ENCODE measurements at regions not wholly inside any gene's neighbourhood (a gene's known extent, or its start where the extent isn't known, plus 50 kb on each side); places are given as distances from the start of the nearest gene placed in this dataset.
"Not testable (repeated sequence)": the region's sequence is repeated elsewhere in the genome, so short reads cannot be mapped to it uniquely, and the experiment has no call there.

GRCh38 chr16:22572331-22573224 lies 61.9 kb downstream of the NPIPB5 start:
- not testable (repeated sequence) for DNase-seq (ENCODE audit: low read depth); H3K4me3 ChIP-seq (ENCODE audit: low read depth, low read length)

- not testable (repeated sequence) for DNase-seq (ENCODE audit: low read depth); H3K4me3 ChIP-seq (ENCODE audit: low read depth, low read length)
Measured at GRCh38 chr16:22573225-22573530, 62.5 kb downstream of the NPIPB5 start.

- not testable (repeated sequence) for H3K4me3 ChIP-seq (ENCODE audit: low read depth, low read length); DNase-seq (ENCODE audit: low read depth)
Measured at GRCh38 chr16:22576506-22576905, 65.8 kb downstream of the NPIPB5 start.

GRCh38 chr16:22583195-22583594 lies 72.5 kb downstream of the NPIPB5 start:
- H3K4me3 ChIP-seq (ENCODE audit: low read depth, low read length) = not testable (repeated sequence)

GRCh38 chr16:22584459-22584858 lies 73.8 kb downstream of the NPIPB5 start:
- not testable (repeated sequence) for DNase-seq (ENCODE audit: low read depth); H3K4me3 ChIP-seq (ENCODE audit: low read depth, low read length)

More at GRCh38 chr16:22583195-22583594, 72.5 kb downstream of the NPIPB5 start:
- not testable (repeated sequence) for DNase-seq (ENCODE audit: low read depth)

GRCh38 chr16:22584941-22585340 lies 74.2 kb downstream of the NPIPB5 start:
- H3K4me3 ChIP-seq (ENCODE audit: low read depth, low read length); DNase-seq (ENCODE audit: low read depth): not testable (repeated sequence)

GRCh38 chr16:22585431-22585830 lies 74.7 kb downstream of the NPIPB5 start:
- not testable (repeated sequence) for H3K4me3 ChIP-seq (ENCODE audit: low read depth, low read length)
- peak; percentile 21 for DNase-seq (ENCODE audit: low read depth)

GRCh38 chr16:22586732-22587131 lies 76.0 kb downstream of the NPIPB5 start:
- H3K4me3 ChIP-seq (ENCODE audit: low read depth, low read length); DNase-seq (ENCODE audit: low read depth): not testable (repeated sequence)

- not testable (repeated sequence) for H3K4me3 ChIP-seq (ENCODE audit: low read depth, low read length); DNase-seq (ENCODE audit: low read depth)
Measured at GRCh38 chr16:22589757-22590156, 79.1 kb downstream of the NPIPB5 start.

GRCh38 chr16:22596445-22597045 lies 85.9 kb downstream of the NPIPB5 start:
- not testable (repeated sequence) for H3K4me3 ChIP-seq (ENCODE audit: low read depth, low read length); DNase-seq (ENCODE audit: low read depth)

- H3K4me3 ChIP-seq (ENCODE audit: low read depth, low read length); DNase-seq (ENCODE audit: low read depth): not testable (repeated sequence)
Measured at GRCh38 chr16:22603744-22604143, 93.1 kb downstream of the NPIPB5 start.

- H3K4me3 ChIP-seq (ENCODE audit: low read depth, low read length); DNase-seq (ENCODE audit: low read depth): not testable (repeated sequence)
Measured at GRCh38 chr16:22606619-22607018, 95.9 kb downstream of the NPIPB5 start.

- not testable (repeated sequence) for H3K4me3 ChIP-seq (ENCODE audit: low read depth, low read length)
Measured at GRCh38 chr16:22609798-22610197, 99.1 kb downstream of the NPIPB5 start.

GRCh38 chr16:22611128-22611527 lies 100.4 kb downstream of the NPIPB5 start:
- DNase-seq (ENCODE audit: low read depth); H3K4me3 ChIP-seq (ENCODE audit: low read depth, low read length): not testable (repeated sequence)

More at GRCh38 chr16:22609798-22610197, 99.1 kb downstream of the NPIPB5 start:
- DNase-seq (ENCODE audit: low read depth) = not testable (repeated sequence)

GRCh38 chr16:22614271-22614947 lies 103.7 kb downstream of the NPIPB5 start:
- DNase-seq (ENCODE audit: low read depth) = peak; percentile 43
- no peak for TF ChIP-seq CTCF (conservative IDR thresholded peaks at IDR 0.05; ENCODE audit: low read depth, low read length)
- no peak overlapping the region for H3K4me3 ChIP-seq (ENCODE audit: low read depth, low read length)
